Neural cell (in vitro differentiated cells): ENCODE measurements at regions not wholly inside any gene's neighbourhood (a gene's known extent, or its start where the extent isn't known, plus 50 kb on each side); places are given as distances from the start of the nearest gene placed in this dataset.

Source experiments
- EZH2 ChIP-seq: fragments of 200-600, 300-800 bp; shearing (Covaris generic), sonication (generic); IDR thresholded peaks from 2 replicates; pipeline ENCODE4 v1.6.1; 2014; ENCODE audit warnings: antibody characterized with exemption, low read length, borderline replicate concordance, mild to moderate bottlenecking; ENCODE audit not compliant: insufficient read depth, poor library complexity, severe bottlenecking
- MXI1 ChIP-seq: fragments of 450-650 bp; conservative IDR thresholded peaks from 2 replicates; pipeline ENCODE4 v1.6.1; 2014; ENCODE audit warnings: antibody characterized with exemption, mild to moderate bottlenecking; ENCODE audit not compliant: poor library complexity, severe bottlenecking
- POLR2AphosphoS5 ChIP-seq: IDR thresholded peaks from 2 replicates; pipeline ENCODE4 v1.6.1; 2012
- RAD21 ChIP-seq: fragments of 450-650 bp; conservative IDR thresholded peaks from 2 replicates; pipeline ENCODE4 v1.6.1; 2014; ENCODE audit warnings: antibody characterized with exemption, mild to moderate bottlenecking, moderate library complexity
- SMC3 ChIP-seq: fragments of 450-650 bp; conservative IDR thresholded peaks from 2 replicates; pipeline ENCODE4 v1.6.1; 2014; ENCODE audit warnings: antibody characterized with exemption, mild to moderate bottlenecking, moderate library complexity; ENCODE audit not compliant: poor library complexity
- TAF1 ChIP-seq: IDR thresholded peaks from 2 replicates; pipeline ENCODE4 v1.6.1; 2012; ENCODE audit warnings: low read depth
- TF ChIP-seq, protein P1 (sequence below): fragments of 450-650 bp; IDR thresholded peaks from 2 replicates; pipeline ENCODE4 v1.5.1; 2014; ENCODE audit warnings: antibody characterized with exemption, mild to moderate bottlenecking, moderate library complexity; ENCODE audit not compliant: poor library complexity, severe bottlenecking

DNA sequence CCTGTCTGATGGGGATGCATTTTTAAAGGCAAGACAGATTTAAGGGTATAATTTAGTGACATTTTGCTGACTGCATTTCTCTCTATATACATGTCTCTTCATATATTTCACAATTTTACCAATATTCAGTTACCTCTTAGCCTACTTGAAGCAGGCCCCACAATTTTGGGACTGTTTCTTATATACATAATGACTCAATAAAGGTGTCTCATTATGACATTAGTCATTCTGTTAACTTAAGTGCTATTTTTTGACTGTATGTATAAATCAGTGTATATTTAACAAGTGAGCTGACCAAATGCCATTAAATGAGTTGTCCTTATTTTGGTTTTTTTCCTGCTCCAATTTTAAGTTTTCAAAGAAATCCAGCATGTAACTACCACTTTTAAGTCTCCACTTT, 313.3 kb downstream of the SOX4 start:
- TF ChIP-seq, protein P1, sequence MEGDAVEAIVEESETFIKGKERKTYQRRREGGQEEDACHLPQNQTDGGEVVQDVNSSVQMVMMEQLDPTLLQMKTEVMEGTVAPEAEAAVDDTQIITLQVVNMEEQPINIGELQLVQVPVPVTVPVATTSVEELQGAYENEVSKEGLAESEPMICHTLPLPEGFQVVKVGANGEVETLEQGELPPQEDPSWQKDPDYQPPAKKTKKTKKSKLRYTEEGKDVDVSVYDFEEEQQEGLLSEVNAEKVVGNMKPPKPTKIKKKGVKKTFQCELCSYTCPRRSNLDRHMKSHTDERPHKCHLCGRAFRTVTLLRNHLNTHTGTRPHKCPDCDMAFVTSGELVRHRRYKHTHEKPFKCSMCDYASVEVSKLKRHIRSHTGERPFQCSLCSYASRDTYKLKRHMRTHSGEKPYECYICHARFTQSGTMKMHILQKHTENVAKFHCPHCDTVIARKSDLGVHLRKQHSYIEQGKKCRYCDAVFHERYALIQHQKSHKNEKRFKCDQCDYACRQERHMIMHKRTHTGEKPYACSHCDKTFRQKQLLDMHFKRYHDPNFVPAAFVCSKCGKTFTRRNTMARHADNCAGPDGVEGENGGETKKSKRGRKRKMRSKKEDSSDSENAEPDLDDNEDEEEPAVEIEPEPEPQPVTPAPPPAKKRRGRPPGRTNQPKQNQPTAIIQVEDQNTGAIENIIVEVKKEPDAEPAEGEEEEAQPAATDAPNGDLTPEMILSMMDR, result no peak
- no peak for TF ChIP-seq SMC3
- no peak for TF ChIP-seq MXI1
- no peak for TF ChIP-seq RAD21
- TF ChIP-seq EZH2, result no peak
- TF ChIP-seq POLR2AphosphoS5, result no peak
- no peak for TF ChIP-seq TAF1
